Activated CD8-positive, alpha-beta T cell treated with anti-CD3 and anti-CD28 coated beads for 36 hours (primary cell): ENCODE measurements at regions not wholly inside any gene's neighbourhood (a gene's known extent, or its start where the extent isn't known, plus 50 kb on each side); places are given as distances from the start of the nearest gene placed in this dataset.

Experiments
- ATAC-seq: fragments of 200-7000 bp; cut with Tn5 transposase; one replicate; pipeline ENCODE4 v1.10.0; 2021; ENCODE audit warnings: mild to moderate bottlenecking, moderate library complexity
- CTCF ChIA-PET: fragments of 350-600 bp; sonication (Branson Sonifier 250); formaldehyde crosslinking; loops from one replicate; lab custom pipeline; 2021; ENCODE audit warnings: antibody characterized with exemption; lab: Charles Lee
- POLR2A ChIA-PET: fragments of 350-600 bp; sonication (Branson Sonifier 250); formaldehyde crosslinking; loops from one replicate; lab custom pipeline; 2021; ENCODE audit warnings: antibody characterized with exemption; lab: Charles Lee
- DNase-seq: peaks from one replicate; pipeline ENCODE4 v3.0.0-alpha.2; 2020
- H3K27ac Mint-ChIP-seq: one replicate; pipeline ENCODE4 v1.8.0; 2021; ENCODE audit warnings: mild to moderate bottlenecking, mixed read lengths
- H3K27me3 Mint-ChIP-seq: one replicate; pipeline ENCODE4 v1.8.0; 2021; ENCODE audit warnings: mixed read lengths
- H3K36me3 Mint-ChIP-seq: one replicate; pipeline ENCODE4 v1.8.0; 2021; ENCODE audit warnings: low read depth, mixed read lengths
- H3K4me1 Mint-ChIP-seq: one replicate; pipeline ENCODE4 v1.8.0; 2021; ENCODE audit warnings: low read depth, mixed read lengths
- H3K4me3 Mint-ChIP-seq: one replicate; pipeline ENCODE4 v1.8.0; 2021; ENCODE audit warnings: mild to moderate bottlenecking, moderate library complexity, mixed read lengths
- H3K9me3 Mint-ChIP-seq: one replicate; pipeline ENCODE4 v1.8.0; 2021; ENCODE audit warnings: mixed read lengths
- CTCF ChIP-seq: fragments of 200-600 bp; IDR thresholded peaks from one replicate; pipeline ENCODE4 v1.8.0; 2022; ENCODE audit warnings: antibody characterized with exemption, mild to moderate bottlenecking
- intact Hi-C: fragments of 100-400 bp; cut with micrococcal nuclease; formaldehyde crosslinking; loops from one replicate; pipeline ENCODE4 v1.10.0; 2022

GRCh38 chr22:48244388-48245195 lies 1482.1 kb downstream of the TBC1D22A start:
- ChIA-PET POLR2A (no interaction called here), CTCF (no interaction called here)
- ATAC-seq (no peak), DNase-seq (no peak)
- H3K9me3 Mint-ChIP-seq = no peaks in the 10 kb centered on the region
- H3K4me3 Mint-ChIP-seq = no peak overlapping the region
- no peak for TF ChIP-seq CTCF
- peaks cover 7% of the 10 kb centered on the region for H3K27me3 Mint-ChIP-seq
- no peaks in the 10 kb centered on the region for H3K36me3 Mint-ChIP-seq
- H3K4me1 Mint-ChIP-seq = peaks cover 12% of the 10 kb centered on the region
- no peak overlapping the region for H3K27ac Mint-ChIP-seq
- intact Hi-C loops = no loop called here

- ChIA-PET CTCF (no interaction called here), POLR2A (interaction anchor here (0.6 kb wide), 1 partner anchor 248 kb away, joined by 3 read pairs; no protein-coding TSS in a partner anchor)
- Mint-ChIP-seq H3K36me3 (no peaks in the 10 kb centered on the region), H3K4me1 (peaks cover 12% of the 10 kb centered on the region), H3K27me3 (peaks cover 4% of the 10 kb centered on the region), H3K27ac (no peak overlapping the region), H3K9me3 (no peaks in the 10 kb centered on the region), H3K4me3 (no peak overlapping the region)
- DNase-seq = no peak
- intact Hi-C loops = no loop called here
- no peak for TF ChIP-seq CTCF
- ATAC-seq = no peak
Observed at GRCh38 chr22:48242461-48242864, 1480.0 kb downstream of the TBC1D22A start.

GRCh38 chr22:48241658-48242057 lies 1479.2 kb downstream of the TBC1D22A start:
- Mint-ChIP-seq H3K4me1 (peaks cover 12% of the 10 kb centered on the region), H3K4me3 (no peak overlapping the region), H3K36me3 (no peaks in the 10 kb centered on the region), H3K9me3 (no peaks in the 10 kb centered on the region), H3K27ac (no peak overlapping the region), H3K27me3 (peaks cover 3% of the 10 kb centered on the region)
- intact Hi-C loops = no loop called here
- CTCF ChIA-PET = no interaction called here
- no peak for ATAC-seq
- peak; percentile 23 for DNase-seq
- no peak for TF ChIP-seq CTCF
- POLR2A ChIA-PET = no interaction called here

- no peak for ATAC-seq
- Mint-ChIP-seq H3K27ac (no peak overlapping the region), H3K4me3 (no peak overlapping the region), H3K9me3 (no peaks in the 10 kb centered on the region), H3K27me3 (peaks cover 2% of the 10 kb centered on the region), H3K36me3 (no peaks in the 10 kb centered on the region), H3K4me1 (peaks cover 12% of the 10 kb centered on the region)
- intact Hi-C loops = no loop called here
- no peak for TF ChIP-seq CTCF
- POLR2A ChIA-PET = no interaction called here
- DNase-seq = no peak
- CTCF ChIA-PET = no interaction called here
Observed at GRCh38 chr22:48240935-48241230, 1478.4 kb downstream of the TBC1D22A start.

- TF ChIP-seq CTCF = no peak
- intact Hi-C loops = no loop called here
- POLR2A ChIA-PET = no interaction called here
- H3K27me3 Mint-ChIP-seq = peaks cover 2% of the 10 kb centered on the region
- ATAC-seq (no peak), DNase-seq (no peak)
- no peak overlapping the region for H3K4me3 Mint-ChIP-seq
- H3K4me1 Mint-ChIP-seq = peaks cover 9% of the 10 kb centered on the region
- H3K9me3 Mint-ChIP-seq = no peaks in the 10 kb centered on the region
- no peaks in the 10 kb centered on the region for H3K36me3 Mint-ChIP-seq
- CTCF ChIA-PET = no interaction called here
- no peak overlapping the region for H3K27ac Mint-ChIP-seq
Observed at GRCh38 chr22:48240148-48240934, 1477.9 kb downstream of the TBC1D22A start.
